IPS DF 4.7 (cell line): ENCODE measurements at regions not wholly inside any gene's neighbourhood (a gene's known extent, or its start where the extent isn't known, plus 50 kb on each side); places are given as distances from the start of the nearest gene placed in this dataset.

ENCODE experiments used
- DNase-seq: peaks from one replicate; pipeline ENCODE4 v3.0.0-alpha.2; 2013; ENCODE audit warnings: low spot score; ENCODE audit errors: extremely low read depth

GRCh38 chr7:130927062-130927461 lies 193.1 kb upstream of the KLF14 start:
- no peak for DNase-seq

GRCh38 chr7:130927564-130927963 lies 193.6 kb upstream of the KLF14 start:
- DNase-seq, result no peak

- DNase-seq, result no peak
Observed at GRCh38 chr7:130929896-130930659, 196.1 kb upstream of the KLF14 start.

GRCh38 chr7:130930681-130931080 lies 196.7 kb upstream of the KLF14 start:
- DNase-seq, result no peak

GRCh38 chr7:130931423-130931822 lies 197.4 kb upstream of the KLF14 start:
- no peak for DNase-seq

- no peak for DNase-seq
Observed at GRCh38 chr7:130932088-130932487, 198.1 kb upstream of the KLF14 start.

- no peak for DNase-seq
Observed at GRCh38 chr7:130932667-130933432, 198.8 kb upstream of the KLF14 start.

- DNase-seq, result no peak
Observed at GRCh38 chr7:130933919-130934318, 199.9 kb upstream of the KLF14 start.

- no peak for DNase-seq
Observed at GRCh38 chr7:130935564-130936157, 201.7 kb upstream of the KLF14 start.

- no peak for DNase-seq
Observed at GRCh38 chr7:130936202-130936931, 202.4 kb upstream of the KLF14 start.

GRCh38 chr7:130937016-130937415 lies 203.0 kb upstream of the KLF14 start:
- DNase-seq, result no peak

- DNase-seq, result no peak
Observed at GRCh38 chr7:130937830-130938229, 203.8 kb upstream of the KLF14 start.

- no peak for DNase-seq
Observed at GRCh38 chr7:130938661-130939060, 204.7 kb upstream of the KLF14 start.

GRCh38 chr7:130939321-130940095 lies 205.5 kb upstream of the KLF14 start:
- DNase-seq, result no peak

GRCh38 chr7:130940326-130940725 lies 206.3 kb upstream of the KLF14 start:
- no peak for DNase-seq

GRCh38 chr7:130940907-130941306 lies 206.9 kb upstream of the KLF14 start:
- DNase-seq, result no peak

- no peak for DNase-seq
Observed at GRCh38 chr7:130941322-130942210, 207.6 kb upstream of the KLF14 start.

GRCh38 chr7:130942211-130942964 lies 208.4 kb upstream of the KLF14 start:
- no peak for DNase-seq

GRCh38 chr7:130943336-130943901 lies 209.4 kb upstream of the KLF14 start:
- no peak for DNase-seq
